Psoas muscle (tissue), 7 donors: ENCODE measurements at regions not wholly inside any gene's neighbourhood (a gene's known extent, or its start where the extent isn't known, plus 50 kb on each side); places are given as distances from the start of the nearest gene placed in this dataset.

Experiments used
- ATAC-seq, 4 donors: fragments of 200-7000 bp; cut with Tn5 transposase; one replicate each; pipeline ENCODE4 v1.9.1; 2020; ENCODE audit warnings: moderate library complexity in 3 of 4, mild to moderate bottlenecking in 2 of 4
- DNase-seq, 2 donors: peaks; one replicate each; pipeline ENCODE4 v3.0.0-alpha.2; 2020
- H3K27ac ChIP-seq: fragments of 200-600 bp; one replicate; pipeline ENCODE4 v1.8.0; 2022
- H3K27me3 ChIP-seq, 3 donors: fragments of 200-600 bp in 1 of 3; one replicate each; pipeline versions ENCODE4 v1.6.1 to v1.8.0; 2013 to 2022; ENCODE audit warnings: low read length in 2 of 3, mild to moderate bottlenecking in 2 of 3, moderate library complexity in 1 of 3; ENCODE audit not compliant: insufficient read depth in 3 of 3
- H3K36me3 ChIP-seq, 2 donors: fragments of 200-600 bp in 1 of 2; one replicate each; pipeline versions ENCODE4 v1.6.1 to v1.8.0; 2013 to 2022; ENCODE audit warnings: low read depth in 1 of 2, mild to moderate bottlenecking in 1 of 2, moderate library complexity in 1 of 2; ENCODE audit not compliant: insufficient read depth in 1 of 2
- H3K4me1 ChIP-seq: fragments of 200-600 bp; one replicate; pipeline ENCODE4 v1.8.0; 2022
- H3K4me3 ChIP-seq: fragments of 200-600 bp; one replicate; pipeline ENCODE4 v1.8.0; 2022; ENCODE audit warnings: mild to moderate bottlenecking
- H3K9me3 ChIP-seq: fragments of 200-600 bp; one replicate; pipeline ENCODE4 v1.8.0; 2022
- CTCF ChIP-seq: fragments of 200-600 bp; IDR thresholded peaks from one replicate; pipeline ENCODE4 v1.8.0; 2022; ENCODE audit warnings: antibody characterized with exemption
- whole genome bisulfite sequencing, 3 donors: extraction: QIAGEN DNeasy Blood & Tissue Kit; methylation state at CpG; one replicate each; pipeline versions ENCODE4 v1.1.6 to v1.1.7; 2013; 5-methylcytosine and 5-hydroxymethylcytosine counted together
- intact Hi-C, 2 donors: fragments of 100-400 bp; cut with DNase I; formaldehyde crosslinking; loops; one replicate each; pipeline versions ENCODE4 v1.11.0 to v1.14.2; 2022
- donor health status: healthy with polysubstance abuse.
- donor health status: DM: no; HTN: no; CAD: no; lungs with moderate emphysema.
- donor health status: Bipolar disorder and iron deficiency.
- donor health status: healthy.
- donor health status: DM: yes; HTN: yes; CAD: no.
- donor health status: DM: no; HTN: no; CAD: no.
- donor health status: DM: yes; HTN: yes; CAD: no.

DNA sequence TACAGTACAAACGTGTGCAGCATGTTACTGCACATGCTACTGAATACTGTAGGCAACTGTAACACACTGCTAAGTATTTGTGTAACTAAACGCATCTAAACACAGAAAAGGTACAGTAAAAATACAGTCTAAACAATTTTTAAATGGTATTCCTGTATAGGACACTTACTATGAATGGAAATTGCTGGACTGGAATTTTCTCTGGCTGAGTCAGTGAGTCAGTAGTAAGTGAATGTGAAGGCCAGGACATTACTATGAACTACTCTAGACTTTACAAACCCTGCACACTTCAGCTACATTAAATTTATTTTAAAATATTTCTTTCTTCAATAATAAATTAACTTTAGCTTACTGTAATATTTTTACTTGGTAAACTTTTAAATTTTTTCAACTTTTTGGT, 225.0 kb upstream of the TENT5A start:
- 83 to 85% (median 84%) methylated on average over 2 of the region's 2 CpGs for WGBS, 3 donors
- intact Hi-C loops = no loop called here
- H3K4me3 ChIP-seq = no peak overlapping the region
- H3K27me3 ChIP-seq = no peaks in the 10 kb centered on the region
- no peaks in the 10 kb centered on the region for H3K36me3 ChIP-seq
- DNase-seq (no peak), ATAC-seq (no peak)
- H3K4me1 ChIP-seq = no peaks in the 10 kb centered on the region
- H3K27ac ChIP-seq = no peak overlapping the region
- peaks cover 11% of the 10 kb centered on the region for H3K9me3 ChIP-seq
- TF ChIP-seq CTCF = no peak

GRCh38 chr6:81969814-81970213, 217.3 kb upstream of the TENT5A start:
- Histone ChIP-seq H3K4me3 (no peak overlapping the region), H3K27me3 (no peaks in the 10 kb centered on the region), H3K27ac (no peak overlapping the region), H3K36me3 (no peaks in the 10 kb centered on the region), H3K9me3 (no peaks in the 10 kb centered on the region), H3K4me1 (no peaks in the 10 kb centered on the region)
- no peak for TF ChIP-seq CTCF
- 84 to 89% (median 87%) methylated on average over 16 of the region's 16 CpGs for WGBS, 3 donors
- DNase-seq (no peak), ATAC-seq (no peak)
- intact Hi-C loops = no loop called here

- WGBS, 3 donors = 81 to 90% (median 84%) methylated on average over 2 of the region's 2 CpGs
- DNase-seq = no peak
- no peak for TF ChIP-seq CTCF
- H3K9me3 ChIP-seq = no peaks in the 10 kb centered on the region
- no peak for ATAC-seq
- intact Hi-C loops = no loop called here
- no peak overlapping the region for H3K4me3 ChIP-seq
- no peaks in the 10 kb centered on the region for H3K36me3 ChIP-seq
- no peaks in the 10 kb centered on the region for H3K4me1 ChIP-seq
- H3K27me3 ChIP-seq = no peaks in the 10 kb centered on the region
- no peak overlapping the region for H3K27ac ChIP-seq
Observed at GRCh38 chr6:81969011-81969410, 216.5 kb upstream of the TENT5A start.

GRCh38 chr6:81966968-81967367, 214.5 kb upstream of the TENT5A start:
- H3K4me1 ChIP-seq = no peaks in the 10 kb centered on the region
- no peaks in the 10 kb centered on the region for H3K9me3 ChIP-seq
- no peaks in the 10 kb centered on the region for H3K27me3 ChIP-seq
- no peak for ATAC-seq
- no peak overlapping the region for H3K4me3 ChIP-seq
- 60 to 74% (median 68%) methylated on average over 2 of the region's 2 CpGs for WGBS, 3 donors
- intact Hi-C loops = no loop called here
- DNase-seq = no peak
- H3K27ac ChIP-seq = no peak overlapping the region
- H3K36me3 ChIP-seq = no peaks in the 10 kb centered on the region
- TF ChIP-seq CTCF = no peak

DNA sequence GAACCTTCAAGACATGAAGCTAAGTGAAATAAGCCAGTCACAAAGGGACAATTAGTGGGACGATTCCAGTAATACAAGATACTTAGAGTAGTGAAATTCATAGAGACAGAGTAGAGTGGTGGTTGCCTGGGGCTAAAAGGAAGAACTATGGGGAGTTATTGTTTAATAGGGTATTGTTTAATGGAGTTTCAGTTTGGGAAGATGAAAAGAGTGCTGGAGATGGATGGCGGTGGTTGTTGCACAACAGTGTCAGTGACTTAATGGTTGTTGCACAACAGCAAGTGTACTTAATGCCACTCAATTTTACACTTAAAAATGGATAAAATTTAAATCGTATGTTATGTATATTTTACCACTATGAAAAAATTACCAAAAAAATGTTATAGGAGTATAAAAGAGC, 209.7 kb upstream of the TENT5A start:
- H3K9me3 ChIP-seq = no peaks in the 10 kb centered on the region
- no peaks in the 10 kb centered on the region for H3K27me3 ChIP-seq
- H3K4me3 ChIP-seq = no peak overlapping the region
- DNase-seq (no peak), ATAC-seq (no peak)
- H3K4me1 ChIP-seq = no peaks in the 10 kb centered on the region
- no peaks in the 10 kb centered on the region for H3K36me3 ChIP-seq
- WGBS, 3 donors = 89 to 90% (median 89%) methylated on average over 3 of the region's 3 CpGs
- intact Hi-C loops = no loop called here
- no peak overlapping the region for H3K27ac ChIP-seq
- no peak for TF ChIP-seq CTCF
